ENCODE measurements at regions not wholly inside any gene's neighbourhood (a gene's known extent, or its start where the extent isn't known, plus 50 kb on each side); places are given as distances from the start of the nearest gene placed in this dataset.

- Mint-ChIP-seq H3K27ac (peak overlapping the region; percentile 20 to 52 (median 49)), H3K4me3 (no peak overlapping the region), H3K27me3 (ENCODE audit: low read depth) (no peaks in the 10 kb centered on the region), H3K9me3 (peaks cover 10% of the 10 kb centered on the region), H3K4me1 (peaks cover 24% of the 10 kb centered on the region), H3K36me3 (ENCODE audit: low read depth) (no peaks in the 10 kb centered on the region)
- no peak for TF ChIP-seq CTCF (IDR thresholded peaks at IDR 0.05; ENCODE audit: unreplicated experiment in 3 of 3)
Measured at GRCh38 chr13:79830426-79830825, 349.5 kb downstream of the NDFIP2 start.

DNA sequence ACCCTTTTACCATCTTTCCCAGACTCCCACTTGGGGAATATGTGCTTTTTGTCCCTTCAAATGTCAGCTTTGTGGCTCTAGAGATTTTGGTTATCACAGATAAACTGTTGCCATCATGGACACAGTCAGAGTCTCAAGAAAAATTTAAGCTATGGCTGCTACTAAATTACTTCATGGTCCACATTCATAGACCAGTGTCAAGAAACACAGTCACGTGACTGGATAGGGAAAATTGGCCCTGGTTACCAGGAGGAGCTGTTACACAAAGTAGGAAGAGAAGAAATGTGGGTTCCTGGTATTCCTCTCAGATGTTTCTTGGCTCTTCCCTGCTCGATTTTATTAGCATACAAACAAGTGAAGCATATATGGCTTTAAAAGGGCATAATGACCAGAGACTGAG is 348.9 kb downstream of the NDFIP2 start:
- no peak for TF ChIP-seq CTCF (IDR thresholded peaks at IDR 0.05; ENCODE audit: unreplicated experiment in 3 of 3)
- Mint-ChIP-seq H3K4me3 (no peak overlapping the region), H3K4me1 (peaks cover 24% of the 10 kb centered on the region), H3K27me3 (ENCODE audit: low read depth) (no peaks in the 10 kb centered on the region), H3K27ac (no peak overlapping the region), H3K9me3 (peaks cover 10% of the 10 kb centered on the region), H3K36me3 (ENCODE audit: low read depth) (no peaks in the 10 kb centered on the region)

DNA sequence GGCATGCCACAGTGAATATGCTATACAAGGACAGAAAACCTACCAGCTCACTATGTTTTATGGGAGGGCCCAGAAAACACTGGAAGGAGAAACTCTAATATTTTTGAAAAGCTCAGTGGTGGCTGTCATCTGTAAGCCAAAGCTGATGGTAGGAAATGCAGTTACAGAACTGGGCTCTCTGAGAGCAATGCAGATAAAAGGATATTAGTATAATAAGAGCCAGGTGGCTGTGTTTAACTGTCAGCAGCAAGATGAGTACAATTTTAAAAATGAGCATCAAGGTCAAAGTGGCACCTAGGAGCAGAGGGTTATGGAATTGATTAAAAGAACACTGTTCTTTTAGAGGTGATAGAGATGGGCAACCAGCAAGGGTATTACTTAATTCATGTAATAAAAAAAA is 345.0 kb downstream of the NDFIP2 start:
- Mint-ChIP-seq H3K27me3 (ENCODE audit: low read depth) (no peaks in the 10 kb centered on the region), H3K4me1 (peaks cover 5% of the 10 kb centered on the region)

DNA sequence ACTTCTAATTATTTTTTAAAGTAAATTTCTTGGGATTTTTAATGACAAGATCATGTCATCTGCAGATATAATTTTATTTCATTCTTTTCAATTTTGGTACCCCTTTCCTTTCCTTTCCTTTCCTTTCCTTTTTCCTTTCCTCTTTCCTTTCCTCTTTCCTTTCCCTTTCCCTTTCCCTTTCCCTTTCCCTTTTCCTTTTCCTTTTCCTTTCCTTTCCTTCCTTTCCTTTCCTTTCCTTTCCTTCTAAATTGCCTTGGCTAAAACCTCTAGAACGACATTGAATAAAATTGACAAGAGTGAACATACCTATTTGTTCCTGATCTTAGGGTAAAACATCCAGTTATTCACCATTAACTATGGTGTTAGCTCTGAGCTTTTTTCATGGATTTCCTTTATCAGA is 334.1 kb downstream of the NDFIP2 start:
- Mint-ChIP-seq H3K27me3 (ENCODE audit: low read depth) (no peaks in the 10 kb centered on the region), H3K4me3 (no peak overlapping the region), H3K9me3 (peaks cover 5% of the 10 kb centered on the region), H3K36me3 (ENCODE audit: low read depth) (no peaks in the 10 kb centered on the region), H3K4me1 (peaks cover 19% of the 10 kb centered on the region), H3K27ac (no peak overlapping the region)
- TF ChIP-seq CTCF (IDR thresholded peaks at IDR 0.05; ENCODE audit: unreplicated experiment in 3 of 3), result no peak

More for the DNA sequence above, 345.0 kb downstream of the NDFIP2 start:
- Mint-ChIP-seq H3K4me3 (no peak overlapping the region), H3K27ac (no peak overlapping the region), H3K9me3 (peaks cover 18% of the 10 kb centered on the region), H3K36me3 (ENCODE audit: low read depth) (no peaks in the 10 kb centered on the region)
- TF ChIP-seq CTCF (IDR thresholded peaks at IDR 0.05; ENCODE audit: unreplicated experiment in 3 of 3), result no peak

- H3K4me3 Mint-ChIP-seq, result no peak overlapping the region
- peaks cover 23% of the 10 kb centered on the region for H3K4me1 Mint-ChIP-seq
- peak overlapping the region in 1 of 3 experiments; percentile 37 for H3K27ac Mint-ChIP-seq
Measured at GRCh38 chr13:79812070-79812850, 331.3 kb downstream of the NDFIP2 start.

More at GRCh38 chr13:79812070-79812850, 331.3 kb downstream of the NDFIP2 start:
- H3K9me3 Mint-ChIP-seq, result peaks cover 5% of the 10 kb centered on the region
- TF ChIP-seq CTCF (IDR thresholded peaks at IDR 0.05; ENCODE audit: unreplicated experiment in 3 of 3), result no peak
- H3K36me3 Mint-ChIP-seq (ENCODE audit: low read depth), result no peaks in the 10 kb centered on the region
- no peaks in the 10 kb centered on the region for H3K27me3 Mint-ChIP-seq (ENCODE audit: low read depth)

All from nephron (organoid).